OCI-LY7 (cell line): ENCODE measurements at regions not wholly inside any gene's neighbourhood (a gene's known extent, or its start where the extent isn't known, plus 50 kb on each side); places are given as distances from the start of the nearest gene placed in this dataset.

Source experiments
- CTCF ChIP-seq: fragments of 200-600 bp; sonication (generic); conservative IDR thresholded peaks from 2 replicates; pipeline ENCODE4 v1.5.1; 2014; ENCODE audit warnings: mild to moderate bottlenecking, antibody characterized with exemption, low read length, moderate library complexity, mixed read lengths
- EZH2phosphoT487 ChIP-seq: fragments of 200-600 bp; sonication (generic); IDR thresholded peaks from 2 replicates; pipeline ENCODE4 v1.6.1; 2018; ENCODE audit warnings: low read depth, borderline replicate concordance, mild to moderate bottlenecking, mixed run types, antibody characterized with exemption, low read length, moderate library complexity, mixed read lengths

- TF ChIP-seq CTCF (no peak), EZH2phosphoT487 (no peak)
These were observed 225.7 kb upstream of the ADAMTS9 start for GRCh38 chr3:64913515-64913914.
